Liver (tissue), 8 donors: ENCODE measurements at regions not wholly inside any gene's neighbourhood (a gene's known extent, or its start where the extent isn't known, plus 50 kb on each side); places are given as distances from the start of the nearest gene placed in this dataset.

Source experiments
- DNase-seq: peaks from one replicate; pipeline ENCODE4 v3.0.0-alpha.2; 2017; ENCODE audit warnings: low spot score
- H3K27ac ChIP-seq, 2 donors: one replicate each; pipeline ENCODE4 v1.7.0; 2013; ENCODE audit warnings: inconsistent platforms in 2 of 2, low read length in 2 of 2, control low read depth in 1 of 2, low read depth in 1 of 2, mild to moderate bottlenecking in 1 of 2
- H3K27me3 ChIP-seq, 4 donors: one replicate each; pipeline versions ENCODE4 v1.6.1 to v1.7.0; 2013; ENCODE audit warnings: low read length in 3 of 4, inconsistent platforms in 1 of 4, mild to moderate bottlenecking in 1 of 4, moderate library complexity in 1 of 4; ENCODE audit not compliant: control insufficient read depth in 4 of 4, insufficient read depth in 4 of 4
- H3K36me3 ChIP-seq, 4 donors: one replicate each; pipeline versions ENCODE4 v1.6.1 to v1.7.0; 2013; ENCODE audit warnings: low read length in 3 of 4, mild to moderate bottlenecking in 3 of 4, low read depth in 1 of 4, moderate library complexity in 1 of 4; ENCODE audit not compliant: control insufficient read depth in 4 of 4, insufficient read depth in 3 of 4
- H3K4me1 ChIP-seq, 4 donors: one replicate each; pipeline versions ENCODE4 v1.6.1 to v1.7.0; 2013; ENCODE audit warnings: low read length in 3 of 4, mild to moderate bottlenecking in 3 of 4, moderate library complexity in 1 of 4; ENCODE audit not compliant: control insufficient read depth in 4 of 4, insufficient read depth in 4 of 4
- H3K4me3 ChIP-seq, 3 donors: one replicate each; pipeline versions ENCODE4 v1.6.1 to v1.7.0; 2013; ENCODE audit warnings: low read length in 3 of 3, control low read depth in 1 of 3, low read depth in 1 of 3, mild to moderate bottlenecking in 1 of 3
- H3K9ac ChIP-seq, 2 donors: one replicate each; pipeline ENCODE4 v1.7.0; 2013; ENCODE audit warnings: low read length in 2 of 2, mild to moderate bottlenecking in 2 of 2, moderate library complexity in 2 of 2, control low read depth in 1 of 2, low read depth in 1 of 2
- H3K9me3 ChIP-seq, 4 donors: one replicate each; pipeline versions ENCODE4 v1.6.1 to v1.7.0; 2013; ENCODE audit warnings: low read length in 3 of 4; ENCODE audit not compliant: control insufficient read depth in 4 of 4
- ATF3 ChIP-seq: IDR thresholded peaks from 2 replicates; pipeline ENCODE4 v1.6.1; 2016; ENCODE audit warnings: antibody characterized with exemption
- CTCF ChIP-seq: fragments of 150-350 bp; IDR thresholded peaks from 2 replicates; pipeline ENCODE4 v1.5.1; 2017; ENCODE audit warnings: improper control_type of control experiment, low read depth, low read length; ENCODE audit not compliant: missing input control
- EGR1 ChIP-seq, 2 donors: IDR thresholded peaks; 2 replicates each; pipeline ENCODE4 v1.6.1; 2016 to 2018; ENCODE audit warnings: antibody characterized with exemption in 2 of 2, low read depth in 2 of 2
- FOXA1 ChIP-seq: IDR thresholded peaks from 2 replicates; pipeline ENCODE4 v1.6.1; 2016; ENCODE audit warnings: antibody characterized with exemption
- FOXA2 ChIP-seq: IDR thresholded peaks from 2 replicates; pipeline ENCODE4 v1.6.1; 2016; ENCODE audit warnings: antibody characterized with exemption
- GABPA ChIP-seq, 2 donors: IDR thresholded peaks in 1 of 2; conservative IDR thresholded peaks in 1 of 2; 2 replicates each; pipeline ENCODE4 v1.6.1; 2016; ENCODE audit warnings: antibody characterized with exemption in 2 of 2, mild to moderate bottlenecking in 1 of 2, moderate library complexity in 1 of 2
- HNF4G ChIP-seq: IDR thresholded peaks from 2 replicates; pipeline ENCODE4 v1.6.1; 2016; ENCODE audit warnings: antibody characterized with exemption
- JUND ChIP-seq, 2 donors: IDR thresholded peaks; 2 replicates each; pipeline ENCODE4 v1.6.1; 2016; ENCODE audit warnings: antibody characterized with exemption in 2 of 2
- MAX ChIP-seq: IDR thresholded peaks from 2 replicates; pipeline ENCODE4 v1.6.1; 2016; ENCODE audit warnings: antibody characterized with exemption
- NR2F2 ChIP-seq: IDR thresholded peaks from 2 replicates; pipeline ENCODE4 v1.6.1; 2016; ENCODE audit warnings: antibody characterized with exemption
- REST ChIP-seq: IDR thresholded peaks from 2 replicates; pipeline ENCODE4 v1.6.1; 2016; ENCODE audit warnings: antibody characterized with exemption, mild to moderate bottlenecking
- RXRA ChIP-seq, 2 donors: IDR thresholded peaks; 2 replicates each; pipeline ENCODE4 v1.6.1; 2017 to 2018; ENCODE audit warnings: antibody characterized with exemption in 2 of 2, mild to moderate bottlenecking in 1 of 2
- TAF1 ChIP-seq: conservative IDR thresholded peaks from 2 replicates; pipeline ENCODE4 v1.6.1; 2016; ENCODE audit warnings: antibody characterized with exemption, mild to moderate bottlenecking
- YY1 ChIP-seq: IDR thresholded peaks from 2 replicates; pipeline ENCODE4 v1.6.1; 2016; ENCODE audit warnings: antibody characterized with exemption, mild to moderate bottlenecking
- ZBTB33 ChIP-seq: IDR thresholded peaks from 2 replicates; pipeline ENCODE4 v1.6.1; 2016; ENCODE audit warnings: antibody characterized with exemption
- WGBS: extraction: QIAGEN DNeasy Blood & Tissue Kit; methylation state at CpG from one replicate; pipeline ENCODE4 v1.1.7; 2013; 5-methylcytosine and 5-hydroxymethylcytosine counted together
- donor health status: healthy.
- donor health status: healthy.
- donor health status: healthy.
- donor health status: healthy.
- donor health status: healthy.

GRCh38 chr3:162498626-162499025, 1002.0 kb downstream of the OTOL1 start (continued):
- TF ChIP-seq ZBTB33: no peak
- no peak for TF ChIP-seq ATF3
- TF ChIP-seq JUND (IDR thresholded peaks at IDR 0.05): no peak

GRCh38 chr3:162507397-162507796, 1010.8 kb downstream of the OTOL1 start:
- Histone ChIP-seq H3K9ac (no peak overlapping the region), H3K4me3 (no peak overlapping the region), H3K9me3 (no peaks in the 10 kb centered on the region), H3K27me3 (no peaks in the 10 kb centered on the region), H3K36me3 (no peaks in the 10 kb centered on the region), H3K27ac (no peak overlapping the region), H3K4me1 (no peaks in the 10 kb centered on the region)
- 56% methylated on average over 1 of the region's 1 CpG for WGBS
- TF ChIP-seq NR2F2 (no peak), EGR1 (IDR thresholded peaks at IDR 0.05; ENCODE audit: low read depth in 2 of 2) (no peak), MAX (no peak), ZBTB33 (no peak), CTCF (no peak), TAF1 (no peak), RXRA (IDR thresholded peaks at IDR 0.05) (no peak), FOXA1 (no peak), GABPA (IDR thresholded peaks at IDR 0.05 in 1 of 2, conservative IDR thresholded peaks at IDR 0.05 in 1 of 2) (no peak), HNF4G (no peak), FOXA2 (no peak), YY1 (no peak), REST (no peak)
- no peak for DNase-seq
